ENCODE measurements at regions not wholly inside any gene's neighbourhood (a gene's known extent, or its start where the extent isn't known, plus 50 kb on each side); places are given as distances from the start of the nearest gene placed in this dataset.

DNA sequence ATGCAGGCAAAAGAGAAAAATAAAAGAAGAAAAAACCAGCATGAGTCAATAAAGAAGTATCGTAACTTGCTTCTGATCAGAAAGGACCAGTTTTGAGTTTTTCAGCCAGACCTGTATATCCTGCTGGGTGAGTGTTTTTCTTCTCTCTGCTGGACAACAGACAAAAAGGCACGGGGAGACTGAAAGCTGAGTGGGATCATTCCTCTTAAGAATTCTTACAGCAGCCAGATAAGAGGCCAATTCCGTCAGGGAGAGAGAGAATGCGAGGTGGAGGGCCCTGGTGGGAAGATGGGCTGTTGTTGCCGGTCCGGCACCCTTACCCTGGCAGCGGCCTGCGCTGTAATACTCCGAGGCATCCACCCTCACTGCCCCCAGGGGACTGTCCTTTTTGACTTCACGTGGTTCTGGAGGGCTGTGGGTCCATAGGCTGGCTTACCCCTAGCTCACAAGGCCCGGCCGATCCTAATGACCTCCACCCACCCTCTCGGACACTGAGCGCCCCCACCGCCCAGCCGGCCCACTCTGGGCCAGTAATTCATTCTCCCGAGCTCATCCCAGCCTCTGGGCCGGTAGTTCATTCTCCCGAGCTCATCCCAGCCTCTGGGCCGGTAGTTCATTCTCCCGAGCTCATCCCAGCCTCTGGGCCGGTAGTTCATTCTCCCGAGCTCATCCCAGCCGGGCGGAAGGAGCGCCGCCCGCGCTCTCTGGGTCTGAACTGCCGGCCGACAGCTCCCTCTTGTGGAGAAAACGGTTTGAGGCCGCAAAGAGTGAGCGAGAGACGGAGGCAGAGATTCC lies 118.3 kb upstream of the SIRPA start (continued):
- TF ChIP-seq TFDP1 (CRISPR knock-in tag; IDR thresholded peaks at IDR 0.05; ENCODE audit: borderline replicate concordance) (peak; percentile 73; the same call in 1 of the 2 replicates), HCFC1 (IDR thresholded peaks at IDR 0.05; ENCODE audit: low read depth, low read length) (peak; percentile 28; the same call in 1 of the 2 replicates), FOXK1 (CRISPR knock-in tag; IDR thresholded peaks at IDR 0.05; ENCODE audit: borderline replicate concordance, low read depth) (peak; percentile 87), PHF8 (CRISPR knock-in tag; IDR thresholded peaks at IDR 0.05) (peak; percentile 88), PBX2 (CRISPR knock-in tag; IDR thresholded peaks at IDR 0.05) (no peak), BCL6 (CRISPR knock-in tag; IDR thresholded peaks at IDR 0.05) (no peak), ZNF720 (CRISPR knock-in tag; IDR thresholded peaks at IDR 0.05) (no peak), PPARG (CRISPR knock-in tag; conservative IDR thresholded peaks at IDR 0.05) (peak; percentile 61; the same call in 1 of the 2 replicates), NFATC3 (CRISPR knock-in tag; IDR thresholded peaks at IDR 0.05) (no peak), CCDC6 (CRISPR knock-in tag; IDR thresholded peaks at IDR 0.05) (peak; percentile 94), ZC3H4 (CRISPR knock-in tag; IDR thresholded peaks at IDR 0.05; ENCODE audit: borderline replicate concordance) (no peak; the same call in 1 of the 2 replicates), RCOR2 (CRISPR knock-in tag; IDR thresholded peaks at IDR 0.05) (0 out of 2 replicates have a peak, but pooled peaks have one; percentile 42), AHR (CRISPR knock-in tag; IDR thresholded peaks at IDR 0.05) (peak; percentile 89; the same call in 1 of the 2 replicates), MTERF4 (CRISPR knock-in tag; IDR thresholded peaks at IDR 0.05) (no peak; the same call in 1 of the 2 replicates), KLF16 (CRISPR knock-in tag; IDR thresholded peaks at IDR 0.05) (peak in 1 of 2 experiments; percentile 93; a peak in 2 of 4 replicates), CENPT (CRISPR knock-in tag; IDR thresholded peaks at IDR 0.05; ENCODE audit: low read depth) (no peak), STAG1 (CRISPR knock-in tag; IDR thresholded peaks at IDR 0.05) (peak; percentile 83), ZNF83 (CRISPR knock-in tag; IDR thresholded peaks at IDR 0.05; ENCODE audit: borderline replicate concordance) (no peak), NR2F6 (IDR thresholded peaks at IDR 0.05) (no peak), NR2F6 (CRISPR knock-in tag; IDR thresholded peaks at IDR 0.05) (peak; percentile 54; the same call in 1 of the 2 replicates), ZNF747 (CRISPR knock-in tag; IDR thresholded peaks at IDR 0.05; ENCODE audit: borderline replicate concordance) (peak; percentile 64), SMARCE1 (IDR thresholded peaks at IDR 0.05; ENCODE audit: borderline replicate concordance) (no peak), ZIK1 (CRISPR knock-in tag; IDR thresholded peaks at IDR 0.05; ENCODE audit: borderline replicate concordance, low read depth) (0 out of 2 replicates have a peak, but pooled peaks have one; percentile 19)
- TF ChIP-seq, protein P1, sequence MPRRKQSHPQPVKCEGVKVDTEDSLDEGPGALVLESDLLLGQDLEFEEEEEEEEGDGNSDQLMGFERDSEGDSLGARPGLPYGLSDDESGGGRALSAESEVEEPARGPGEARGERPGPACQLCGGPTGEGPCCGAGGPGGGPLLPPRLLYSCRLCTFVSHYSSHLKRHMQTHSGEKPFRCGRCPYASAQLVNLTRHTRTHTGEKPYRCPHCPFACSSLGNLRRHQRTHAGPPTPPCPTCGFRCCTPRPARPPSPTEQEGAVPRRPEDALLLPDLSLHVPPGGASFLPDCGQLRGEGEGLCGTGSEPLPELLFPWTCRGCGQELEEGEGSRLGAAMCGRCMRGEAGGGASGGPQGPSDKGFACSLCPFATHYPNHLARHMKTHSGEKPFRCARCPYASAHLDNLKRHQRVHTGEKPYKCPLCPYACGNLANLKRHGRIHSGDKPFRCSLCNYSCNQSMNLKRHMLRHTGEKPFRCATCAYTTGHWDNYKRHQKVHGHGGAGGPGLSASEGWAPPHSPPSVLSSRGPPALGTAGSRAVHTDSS (CRISPR knock-in tag; conservative IDR thresholded peaks at IDR 0.05) = no peak
- TF ChIP-seq, protein P2, sequence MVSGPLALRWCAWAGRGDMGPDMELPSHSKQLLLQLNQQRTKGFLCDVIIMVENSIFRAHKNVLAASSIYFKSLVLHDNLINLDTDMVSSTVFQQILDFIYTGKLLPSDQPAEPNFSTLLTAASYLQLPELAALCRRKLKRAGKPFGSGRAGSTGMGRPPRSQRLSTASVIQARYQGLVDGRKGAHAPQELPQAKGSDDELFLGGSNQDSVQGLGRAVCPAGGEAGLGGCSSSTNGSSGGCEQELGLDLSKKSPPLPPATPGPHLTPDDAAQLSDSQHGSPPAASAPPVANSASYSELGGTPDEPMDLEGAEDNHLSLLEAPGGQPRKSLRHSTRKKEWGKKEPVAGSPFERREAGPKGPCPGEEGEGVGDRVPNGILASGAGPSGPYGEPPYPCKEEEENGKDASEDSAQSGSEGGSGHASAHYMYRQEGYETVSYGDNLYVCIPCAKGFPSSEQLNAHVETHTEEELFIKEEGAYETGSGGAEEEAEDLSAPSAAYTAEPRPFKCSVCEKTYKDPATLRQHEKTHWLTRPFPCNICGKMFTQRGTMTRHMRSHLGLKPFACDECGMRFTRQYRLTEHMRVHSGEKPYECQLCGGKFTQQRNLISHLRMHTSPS (CRISPR knock-in tag; IDR thresholded peaks at IDR 0.05; ENCODE audit: low read depth) = no peak

Data from HepG2 (cell line).